MG63 (cell line): ENCODE measurements at regions not wholly inside any gene's neighbourhood (a gene's known extent, or its start where the extent isn't known, plus 50 kb on each side); places are given as distances from the start of the nearest gene placed in this dataset.

Experiments
- DNase-seq: peaks from one replicate; pipeline ENCODE4 v3.0.0-alpha.2; 2020
- H3K27me3 ChIP-seq: fragments of 250-450 bp; sonication (Bioruptor Pico); 2 replicates; pipeline ENCODE4 v1.5.1; 2020; ENCODE audit warnings: mild to moderate bottlenecking, moderate library complexity
- H3K36me3 ChIP-seq: fragments of 250-450 bp; sonication (Bioruptor Pico); 2 replicates; pipeline ENCODE4 v1.5.1; 2020; ENCODE audit warnings: mild to moderate bottlenecking, moderate library complexity
- H3K4me3 ChIP-seq: fragments of 250-450 bp; sonication (Bioruptor Pico); 2 replicates; pipeline ENCODE4 v1.5.1; 2020; ENCODE audit warnings: mild to moderate bottlenecking, moderate library complexity
- H3K9me3 ChIP-seq: fragments of 250-450 bp; sonication (Bioruptor Pico); 2 replicates; pipeline ENCODE4 v1.5.1; 2020; ENCODE audit warnings: mild to moderate bottlenecking, moderate library complexity

DNA sequence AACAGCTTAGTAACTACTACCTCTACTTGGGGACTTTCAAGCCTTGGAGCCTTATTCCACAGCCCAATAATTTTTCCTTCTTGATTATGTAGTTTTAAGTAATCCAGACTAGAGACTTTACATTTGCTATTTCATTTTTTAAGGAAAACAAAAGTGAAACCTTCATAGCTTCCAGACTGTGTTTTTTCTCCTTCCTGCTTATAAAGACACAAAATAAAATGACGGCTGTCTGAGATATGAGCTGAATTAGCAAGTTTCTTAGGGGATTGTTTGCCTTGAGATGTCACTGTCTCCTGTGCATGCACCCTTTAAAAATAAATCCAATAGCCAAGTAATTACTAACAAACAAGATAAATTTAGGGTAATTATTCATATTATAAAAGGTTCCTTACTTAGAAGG, 78.8 kb upstream of the PACRGL start:
- H3K4me3 ChIP-seq: no peak overlapping the region
- no peaks in the 10 kb centered on the region for H3K27me3 ChIP-seq
- DNase-seq: no peak
- no peaks in the 10 kb centered on the region for H3K36me3 ChIP-seq
- no peaks in the 10 kb centered on the region for H3K9me3 ChIP-seq

DNA sequence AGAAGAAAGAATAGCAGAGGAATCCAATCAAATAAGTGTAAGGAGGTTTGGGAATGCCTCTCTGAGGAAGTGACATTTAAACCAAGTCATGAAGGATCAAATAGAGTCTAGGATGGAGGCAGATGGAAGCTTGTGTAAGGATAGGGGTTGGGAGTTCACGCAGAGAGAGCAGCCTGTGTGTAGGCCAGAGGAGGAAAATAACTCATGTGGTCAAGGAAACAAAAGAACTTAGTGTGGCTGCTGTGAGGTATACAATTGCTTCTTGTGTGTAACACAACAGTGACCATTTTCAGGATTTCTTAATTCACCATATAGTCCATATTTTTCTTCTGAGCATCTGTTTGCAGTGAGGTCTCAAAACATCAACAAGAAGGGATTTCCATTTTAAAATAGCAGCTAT, 77.6 kb upstream of the PACRGL start:
- Histone ChIP-seq H3K27me3 (no peaks in the 10 kb centered on the region), H3K9me3 (no peaks in the 10 kb centered on the region)

DNA sequence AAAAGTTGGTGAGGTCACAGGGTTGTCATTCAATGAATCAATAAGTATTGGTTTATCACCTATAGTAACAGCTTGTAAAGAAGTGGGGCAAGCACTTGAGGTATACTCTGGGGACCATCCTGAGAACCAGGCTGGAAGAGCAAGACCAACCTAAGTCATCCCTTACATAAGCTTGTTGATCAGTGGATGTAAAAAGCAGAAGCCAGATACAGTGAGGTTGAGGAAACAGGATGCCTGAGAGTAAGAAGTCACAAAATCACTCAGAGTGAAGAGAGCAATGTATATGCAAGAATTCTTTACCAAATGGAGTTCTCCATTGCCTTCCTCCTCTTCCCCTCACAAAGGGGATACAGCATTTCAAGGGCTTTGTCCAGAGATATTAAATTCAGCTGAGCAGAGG, 76.3 kb upstream of the PACRGL start:
- Histone ChIP-seq H3K36me3 (no peaks in the 10 kb centered on the region), H3K4me3 (no peak overlapping the region)
- no peak for DNase-seq

More for the DNA sequence above, 77.6 kb upstream of the PACRGL start:
- DNase-seq: no peak
- H3K4me3 ChIP-seq: no peak overlapping the region
- no peaks in the 10 kb centered on the region for H3K36me3 ChIP-seq

DNA sequence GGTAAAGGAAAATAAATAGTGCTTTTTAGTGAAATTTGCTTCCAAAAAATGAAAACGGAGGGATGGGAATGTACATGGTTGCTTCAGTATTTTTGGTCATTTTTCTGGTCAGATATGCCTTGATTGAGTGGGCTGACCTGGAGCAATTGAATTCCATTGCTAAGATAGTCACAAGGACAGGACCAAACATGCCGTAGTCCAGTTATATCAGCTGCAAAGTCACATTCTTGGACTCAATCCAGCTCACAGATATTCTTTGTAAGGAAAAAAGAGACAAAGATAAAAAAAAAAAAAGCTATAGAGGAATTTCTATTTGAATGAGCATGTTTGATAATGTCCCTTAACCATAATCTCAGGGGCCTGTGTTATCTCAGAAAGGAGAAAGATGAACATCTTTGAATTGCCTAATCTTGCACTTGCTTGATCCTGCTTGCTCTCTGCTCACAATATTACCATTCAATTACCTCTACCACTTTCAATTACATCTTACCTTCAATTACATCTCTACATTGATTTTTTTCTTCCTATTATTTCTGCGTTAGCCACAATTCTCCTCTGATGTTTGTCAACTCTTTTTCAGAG, 75.4 kb upstream of the PACRGL start:
- H3K36me3 ChIP-seq: no peaks in the 10 kb centered on the region
- DNase-seq: no peak
- no peaks in the 10 kb centered on the region for H3K27me3 ChIP-seq
- H3K9me3 ChIP-seq: no peaks in the 10 kb centered on the region
- H3K4me3 ChIP-seq: no peak overlapping the region

More for the DNA sequence above, 76.3 kb upstream of the PACRGL start:
- Histone ChIP-seq H3K9me3 (no peaks in the 10 kb centered on the region), H3K27me3 (no peaks in the 10 kb centered on the region)

DNA sequence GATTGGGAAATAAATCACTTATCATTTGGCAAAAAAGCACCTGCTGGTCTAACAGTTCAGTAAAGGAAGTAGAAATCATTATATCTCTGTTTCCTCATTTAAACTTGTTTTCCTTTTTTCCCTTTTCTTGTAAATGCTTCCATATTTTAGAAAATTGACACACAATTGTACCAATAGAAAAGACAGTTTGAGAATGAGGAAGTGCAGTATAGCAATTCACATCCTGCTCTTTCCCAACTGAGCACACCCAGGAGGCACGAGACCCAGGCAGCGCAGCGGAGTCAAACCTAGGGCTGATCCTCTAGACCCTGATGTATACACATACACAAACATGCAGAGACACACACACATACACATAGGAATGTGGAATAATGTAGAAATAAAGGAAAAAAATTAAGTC, 74.8 kb upstream of the PACRGL start:
- no peak for DNase-seq
- H3K27me3 ChIP-seq: no peaks in the 10 kb centered on the region
- no peak overlapping the region for H3K4me3 ChIP-seq
- H3K9me3 ChIP-seq: no peaks in the 10 kb centered on the region
- no peaks in the 10 kb centered on the region for H3K36me3 ChIP-seq

DNA sequence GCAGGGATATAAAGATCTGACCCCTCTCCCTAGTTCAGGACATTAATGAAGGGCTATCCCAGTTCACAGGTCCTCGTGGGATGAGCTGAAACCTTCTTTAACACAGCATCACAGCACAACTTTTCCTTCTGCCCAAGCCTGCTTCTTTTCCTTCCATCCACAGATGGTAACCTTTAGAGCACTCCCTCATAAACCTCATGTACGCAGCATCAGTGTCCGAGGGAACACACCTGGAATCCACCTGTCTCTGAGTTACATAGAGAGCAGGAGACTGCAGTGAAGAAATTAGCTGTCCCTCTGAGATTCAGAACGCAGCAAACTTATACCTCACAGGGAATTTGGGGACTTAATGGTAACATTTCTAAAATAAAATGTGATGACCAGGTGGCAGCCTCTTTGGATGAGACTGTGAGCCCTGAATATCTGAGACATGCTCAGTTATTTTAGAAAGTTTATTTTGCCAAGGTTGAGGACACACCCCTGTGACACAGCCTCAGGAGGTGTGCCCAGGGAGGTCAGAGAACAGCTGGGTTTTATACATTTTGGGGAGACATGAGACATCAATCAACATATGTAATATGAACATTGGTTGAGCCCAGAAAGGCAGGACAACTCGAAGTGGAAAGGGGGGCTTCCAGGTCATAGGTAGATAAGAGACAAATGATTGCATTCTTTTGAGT, 73.8 kb upstream of the PACRGL start:
- H3K9me3 ChIP-seq: no peaks in the 10 kb centered on the region
- no peaks in the 10 kb centered on the region for H3K36me3 ChIP-seq
- DNase-seq: no peak
- no peak overlapping the region for H3K4me3 ChIP-seq
- no peaks in the 10 kb centered on the region for H3K27me3 ChIP-seq

DNA sequence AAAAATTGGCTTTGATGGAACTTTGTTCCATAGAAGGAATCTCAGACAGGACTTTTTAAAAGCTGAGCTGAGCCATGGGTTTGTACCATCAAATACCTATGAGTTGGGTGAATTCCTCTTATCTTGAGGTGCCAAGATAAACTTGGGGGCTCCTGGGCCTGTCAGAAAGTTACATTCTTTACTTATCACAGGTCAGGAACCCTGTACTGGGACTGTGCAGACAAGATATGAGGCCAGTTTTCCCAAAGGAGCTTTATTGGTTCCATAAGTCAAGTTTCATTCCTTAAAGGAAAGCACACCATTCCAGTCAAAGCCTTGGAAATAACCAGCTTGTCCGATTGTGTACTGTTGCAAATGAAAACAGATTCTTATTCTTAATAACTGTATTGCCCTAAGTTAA, 72.4 kb upstream of the PACRGL start:
- Histone ChIP-seq H3K27me3 (no peaks in the 10 kb centered on the region), H3K4me3 (no peak overlapping the region), H3K9me3 (no peaks in the 10 kb centered on the region), H3K36me3 (no peaks in the 10 kb centered on the region)
- no peak for DNase-seq

DNA sequence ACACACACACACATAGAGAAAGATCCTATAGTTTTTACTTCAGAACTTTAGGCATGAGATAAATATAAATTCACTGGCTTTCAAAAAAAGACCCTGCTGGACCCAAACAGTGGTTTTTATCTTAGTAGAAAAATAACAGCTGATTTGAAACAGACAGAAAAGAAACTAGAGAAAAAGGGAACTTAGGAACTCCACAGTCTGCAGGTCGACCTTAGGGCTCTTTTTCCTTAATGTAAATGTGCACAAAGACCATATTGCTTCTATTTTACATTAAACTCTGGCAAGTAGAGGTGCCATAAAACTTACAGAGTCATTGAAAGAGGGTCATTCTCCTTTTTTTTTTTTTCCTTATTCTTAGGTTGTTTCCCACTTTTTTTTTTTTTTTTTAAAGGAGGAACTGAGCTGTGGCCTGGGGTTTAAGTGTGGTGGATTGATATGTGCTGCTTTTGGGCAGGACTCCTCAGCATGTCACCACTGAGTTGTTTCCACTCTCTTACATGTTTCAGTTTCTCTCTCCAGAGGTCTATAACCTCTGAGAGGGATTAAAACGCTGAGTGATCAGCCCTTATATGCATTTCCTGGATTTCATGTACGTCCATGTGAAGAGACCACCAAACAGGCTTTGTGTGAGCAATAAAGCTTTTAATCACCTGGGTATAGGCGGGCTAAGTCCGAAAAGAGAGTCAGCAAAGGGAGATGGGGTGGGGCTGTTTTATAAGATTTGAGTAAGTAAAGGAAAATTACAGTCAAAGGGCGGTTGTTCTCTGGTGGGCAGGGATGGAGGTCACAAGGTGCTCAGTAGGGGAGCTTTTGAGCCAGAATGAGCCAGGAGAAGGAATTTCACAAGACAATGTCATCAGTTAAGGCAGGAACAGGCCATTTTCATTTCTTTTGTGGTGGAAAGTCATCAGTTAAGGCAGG, 70.8 kb upstream of the PACRGL start:
- Histone ChIP-seq H3K4me3 (no peak overlapping the region), H3K9me3 (no peaks in the 10 kb centered on the region), H3K27me3 (no peaks in the 10 kb centered on the region), H3K36me3 (no peaks in the 10 kb centered on the region)
- no peak for DNase-seq

DNA sequence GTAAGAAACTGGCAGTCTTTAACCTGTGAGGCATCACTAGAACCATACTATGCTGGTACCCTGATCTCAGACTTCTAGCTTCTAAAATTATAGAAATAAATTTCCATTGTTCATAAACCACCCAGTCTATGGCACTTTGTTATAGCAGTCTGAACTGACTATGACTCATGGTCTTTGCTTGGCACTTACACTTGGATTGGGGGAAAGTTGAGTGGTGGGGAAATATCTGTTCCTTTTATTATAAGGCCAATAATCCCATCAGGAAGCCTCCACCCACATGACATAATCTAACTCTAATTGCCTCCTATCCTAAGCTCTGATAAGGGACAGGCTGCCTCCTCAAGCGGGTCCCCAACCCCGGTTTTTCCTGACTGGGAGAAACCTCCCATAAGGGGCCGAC, 61.4 kb upstream of the PACRGL start:
- no peak for DNase-seq
- H3K9me3 ChIP-seq: no peaks in the 10 kb centered on the region
- H3K4me3 ChIP-seq: no peak overlapping the region
- no peaks in the 10 kb centered on the region for H3K27me3 ChIP-seq
- no peaks in the 10 kb centered on the region for H3K36me3 ChIP-seq

DNA sequence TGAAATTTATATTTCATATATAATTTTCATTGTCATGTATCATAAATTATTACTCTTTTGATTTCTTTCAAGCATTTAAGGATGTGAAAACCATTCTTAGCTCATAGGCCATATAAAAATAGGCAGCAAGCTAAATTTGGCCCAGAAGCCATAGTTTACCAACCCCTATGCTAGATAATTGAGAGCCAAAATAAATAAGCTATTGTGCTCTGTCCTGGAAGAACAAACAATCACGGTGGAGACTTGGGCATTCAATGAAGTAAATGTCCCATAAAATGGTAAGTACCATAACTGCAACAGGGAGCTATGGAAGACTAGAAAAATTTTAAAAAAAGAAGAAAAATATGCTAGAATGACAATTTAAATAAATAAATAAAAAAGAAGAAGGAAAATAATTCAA, 60.9 kb upstream of the PACRGL start:
- no peak for DNase-seq
- H3K4me3 ChIP-seq: no peak overlapping the region
- H3K9me3 ChIP-seq: no peaks in the 10 kb centered on the region
- H3K27me3 ChIP-seq: no peaks in the 10 kb centered on the region
- H3K36me3 ChIP-seq: no peaks in the 10 kb centered on the region

DNA sequence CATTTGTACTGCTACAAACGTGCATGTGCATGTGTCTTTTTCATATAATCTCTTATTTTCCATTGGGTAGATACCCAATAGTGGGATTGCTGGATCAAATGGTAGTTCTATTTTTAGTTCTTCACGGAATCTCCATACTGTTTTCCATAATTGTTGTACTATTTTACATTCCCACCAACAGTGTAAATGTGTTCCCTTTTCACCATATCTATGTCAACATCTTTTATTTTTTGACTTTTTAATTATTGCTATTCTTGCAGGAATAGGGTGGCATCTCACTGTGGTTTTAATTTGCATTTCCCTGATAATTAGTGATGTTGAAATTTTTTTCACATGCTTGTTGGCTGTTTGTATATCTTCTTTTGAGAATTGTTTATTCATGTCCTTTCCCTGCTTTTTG, 59.3 kb upstream of the PACRGL start:
- DNase-seq: no peak
- H3K9me3 ChIP-seq: no peaks in the 10 kb centered on the region
- H3K4me3 ChIP-seq: no peak overlapping the region
- H3K36me3 ChIP-seq: no peaks in the 10 kb centered on the region
- H3K27me3 ChIP-seq: no peaks in the 10 kb centered on the region

DNA sequence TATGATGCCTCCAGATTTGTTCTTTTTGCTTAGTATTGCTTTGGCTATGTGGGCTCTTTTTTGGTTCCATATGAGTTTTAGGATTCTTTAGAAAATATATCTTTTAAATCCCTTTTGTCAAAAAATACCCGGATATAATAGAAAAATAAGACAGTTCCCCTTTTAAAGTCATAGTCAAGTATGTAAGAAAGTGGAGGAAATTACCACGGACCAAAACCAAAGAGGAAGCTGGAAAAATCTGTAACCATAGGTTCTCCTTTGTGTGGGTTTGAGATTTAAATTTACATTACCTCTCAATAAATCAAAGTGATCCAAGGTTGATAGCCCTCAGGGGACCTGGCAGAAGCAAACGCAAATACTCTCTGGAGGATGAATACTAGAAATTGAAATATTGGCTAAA, 58.3 kb upstream of the PACRGL start:
- no peak for DNase-seq

DNA sequence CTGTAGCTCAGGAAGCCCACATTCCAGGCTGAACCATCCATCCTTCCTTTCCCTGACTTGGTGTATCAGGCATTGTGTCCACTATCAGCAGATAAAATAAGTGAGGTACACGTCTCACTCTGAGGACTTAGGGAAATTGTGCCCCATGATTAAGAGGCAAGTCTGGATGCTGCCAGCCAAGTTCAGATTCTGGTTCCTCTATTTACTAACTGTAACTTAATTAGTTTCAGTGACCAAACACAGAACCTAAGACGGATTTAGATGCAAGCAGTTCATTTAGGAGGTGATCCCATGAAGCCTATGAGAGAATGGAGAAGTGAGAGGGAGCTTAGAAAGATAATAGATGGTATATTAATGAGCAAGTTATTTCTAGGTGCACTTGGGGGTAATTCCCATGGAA, 56.6 kb upstream of the PACRGL start:
- no peak for DNase-seq
- H3K4me3 ChIP-seq: no peak overlapping the region
- H3K9me3 ChIP-seq: no peaks in the 10 kb centered on the region
- no peaks in the 10 kb centered on the region for H3K27me3 ChIP-seq
- no peaks in the 10 kb centered on the region for H3K36me3 ChIP-seq

More for the DNA sequence above, 58.3 kb upstream of the PACRGL start:
- Histone ChIP-seq H3K27me3 (no peaks in the 10 kb centered on the region), H3K36me3 (no peaks in the 10 kb centered on the region), H3K4me3 (no peak overlapping the region), H3K9me3 (no peaks in the 10 kb centered on the region)

DNA sequence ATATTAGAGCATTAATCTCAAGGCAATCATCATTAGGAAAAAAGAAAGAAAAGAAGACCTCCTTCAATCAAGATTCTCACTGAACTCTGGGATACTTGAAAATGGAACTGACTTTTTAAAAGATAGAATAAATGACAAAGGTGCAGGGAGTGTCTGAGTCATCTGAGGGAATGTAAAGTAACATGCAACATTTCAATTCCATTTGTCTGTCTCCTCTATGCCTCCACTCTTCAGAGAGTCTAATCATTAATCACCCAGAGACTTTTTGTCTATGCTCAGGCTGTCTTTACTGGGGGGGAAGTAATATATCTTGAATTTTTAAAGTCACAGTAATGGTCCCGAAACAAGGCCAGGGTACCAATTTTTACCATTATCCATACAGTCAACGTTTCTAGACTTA, 55.0 kb upstream of the PACRGL start:
- DNase-seq: no peak
- H3K27me3 ChIP-seq: no peaks in the 10 kb centered on the region
- no peaks in the 10 kb centered on the region for H3K36me3 ChIP-seq
- H3K9me3 ChIP-seq: no peaks in the 10 kb centered on the region
- no peak overlapping the region for H3K4me3 ChIP-seq

DNA sequence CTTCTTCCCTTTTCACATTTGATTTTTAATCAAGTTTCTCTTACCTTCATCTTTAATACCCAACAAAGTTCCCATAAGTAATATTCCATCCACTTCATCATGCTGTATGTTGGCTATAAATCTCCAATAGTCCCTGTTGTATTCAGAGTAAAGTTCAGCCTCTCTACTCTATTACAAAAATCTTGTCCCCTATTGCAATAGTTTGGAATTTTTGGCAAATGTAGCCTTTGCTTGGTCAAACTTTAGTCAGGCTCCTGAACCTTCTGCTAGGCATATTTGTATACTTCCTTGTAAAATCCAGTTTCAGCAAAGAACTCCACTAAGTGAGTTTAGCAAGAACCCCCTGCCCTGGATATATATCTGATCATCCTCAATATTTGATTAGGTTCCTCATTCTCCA, 54.0 kb upstream of the PACRGL start:
- Histone ChIP-seq H3K9me3 (no peaks in the 10 kb centered on the region), H3K4me3 (no peak overlapping the region), H3K36me3 (no peaks in the 10 kb centered on the region), H3K27me3 (no peaks in the 10 kb centered on the region)
- DNase-seq: no peak
